ENCODE measurements at regions not wholly inside any gene's neighbourhood (a gene's known extent, or its start where the extent isn't known, plus 50 kb on each side); places are given as distances from the start of the nearest gene placed in this dataset.

DNA sequence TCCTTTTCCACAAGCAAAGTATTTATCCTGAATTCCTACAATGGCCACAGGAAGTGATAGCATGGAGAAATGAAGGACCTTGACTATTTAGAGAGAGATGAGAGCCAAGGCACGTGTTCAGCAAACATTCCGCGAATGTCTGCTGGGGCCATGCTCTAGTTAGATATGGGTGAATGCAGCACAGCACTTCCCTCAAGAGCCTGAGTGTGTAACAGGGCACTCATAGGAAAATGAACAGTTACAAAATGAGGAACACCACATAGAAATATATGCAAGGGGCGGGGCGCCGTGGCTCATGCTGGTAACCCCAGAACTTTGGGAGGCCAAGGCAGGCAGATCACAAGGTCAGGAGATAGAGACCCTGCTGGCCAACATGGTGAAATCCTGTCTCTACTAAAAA is 406.9 kb downstream of the NR2F2 start:
- TF ChIP-seq ZC3H10 (CRISPR knock-in tag; IDR thresholded peaks at IDR 0.05) (no peak), ARNTL (CRISPR knock-in tag; IDR thresholded peaks at IDR 0.05; ENCODE audit: borderline replicate concordance, low read depth) (no peak), BACH2 (CRISPR knock-in tag; IDR thresholded peaks at IDR 0.05; ENCODE audit: borderline replicate concordance) (no peak), PPARA (CRISPR knock-in tag; IDR thresholded peaks at IDR 0.05; ENCODE audit: borderline replicate concordance) (no peak), ZNF70 (CRISPR knock-in tag; IDR thresholded peaks at IDR 0.05) (no peak), OSR1 (CRISPR knock-in tag; IDR thresholded peaks at IDR 0.05) (no peak)
- TF ChIP-seq, protein P1, sequence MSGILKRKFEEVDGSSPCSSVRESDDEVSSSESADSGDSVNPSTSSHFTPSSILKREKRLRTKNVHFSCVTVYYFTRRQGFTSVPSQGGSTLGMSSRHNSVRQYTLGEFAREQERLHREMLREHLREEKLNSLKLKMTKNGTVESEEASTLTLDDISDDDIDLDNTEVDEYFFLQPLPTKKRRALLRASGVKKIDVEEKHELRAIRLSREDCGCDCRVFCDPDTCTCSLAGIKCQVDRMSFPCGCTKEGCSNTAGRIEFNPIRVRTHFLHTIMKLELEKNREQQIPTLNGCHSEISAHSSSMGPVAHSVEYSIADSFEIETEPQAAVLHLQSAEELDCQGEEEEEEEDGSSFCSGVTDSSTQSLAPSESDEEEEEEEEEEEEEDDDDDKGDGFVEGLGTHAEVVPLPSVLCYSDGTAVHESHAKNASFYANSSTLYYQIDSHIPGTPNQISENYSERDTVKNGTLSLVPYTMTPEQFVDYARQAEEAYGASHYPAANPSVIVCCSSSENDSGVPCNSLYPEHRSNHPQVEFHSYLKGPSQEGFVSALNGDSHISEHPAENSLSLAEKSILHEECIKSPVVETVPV (CRISPR knock-in tag; IDR thresholded peaks at IDR 0.05) = no peak
- TF ChIP-seq, protein P2, sequence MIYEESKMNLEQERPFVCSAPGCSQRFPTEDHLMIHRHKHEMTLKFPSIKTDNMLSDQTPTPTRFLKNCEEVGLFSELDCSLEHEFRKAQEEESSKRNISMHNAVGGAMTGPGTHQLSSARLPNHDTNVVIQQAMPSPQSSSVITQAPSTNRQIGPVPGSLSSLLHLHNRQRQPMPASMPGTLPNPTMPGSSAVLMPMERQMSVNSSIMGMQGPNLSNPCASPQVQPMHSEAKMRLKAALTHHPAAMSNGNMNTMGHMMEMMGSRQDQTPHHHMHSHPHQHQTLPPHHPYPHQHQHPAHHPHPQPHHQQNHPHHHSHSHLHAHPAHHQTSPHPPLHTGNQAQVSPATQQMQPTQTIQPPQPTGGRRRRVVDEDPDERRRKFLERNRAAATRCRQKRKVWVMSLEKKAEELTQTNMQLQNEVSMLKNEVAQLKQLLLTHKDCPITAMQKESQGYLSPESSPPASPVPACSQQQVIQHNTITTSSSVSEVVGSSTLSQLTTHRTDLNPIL (CRISPR knock-in tag; IDR thresholded peaks at IDR 0.05; ENCODE audit: low read depth) = no peak
- TF ChIP-seq, protein P3, sequence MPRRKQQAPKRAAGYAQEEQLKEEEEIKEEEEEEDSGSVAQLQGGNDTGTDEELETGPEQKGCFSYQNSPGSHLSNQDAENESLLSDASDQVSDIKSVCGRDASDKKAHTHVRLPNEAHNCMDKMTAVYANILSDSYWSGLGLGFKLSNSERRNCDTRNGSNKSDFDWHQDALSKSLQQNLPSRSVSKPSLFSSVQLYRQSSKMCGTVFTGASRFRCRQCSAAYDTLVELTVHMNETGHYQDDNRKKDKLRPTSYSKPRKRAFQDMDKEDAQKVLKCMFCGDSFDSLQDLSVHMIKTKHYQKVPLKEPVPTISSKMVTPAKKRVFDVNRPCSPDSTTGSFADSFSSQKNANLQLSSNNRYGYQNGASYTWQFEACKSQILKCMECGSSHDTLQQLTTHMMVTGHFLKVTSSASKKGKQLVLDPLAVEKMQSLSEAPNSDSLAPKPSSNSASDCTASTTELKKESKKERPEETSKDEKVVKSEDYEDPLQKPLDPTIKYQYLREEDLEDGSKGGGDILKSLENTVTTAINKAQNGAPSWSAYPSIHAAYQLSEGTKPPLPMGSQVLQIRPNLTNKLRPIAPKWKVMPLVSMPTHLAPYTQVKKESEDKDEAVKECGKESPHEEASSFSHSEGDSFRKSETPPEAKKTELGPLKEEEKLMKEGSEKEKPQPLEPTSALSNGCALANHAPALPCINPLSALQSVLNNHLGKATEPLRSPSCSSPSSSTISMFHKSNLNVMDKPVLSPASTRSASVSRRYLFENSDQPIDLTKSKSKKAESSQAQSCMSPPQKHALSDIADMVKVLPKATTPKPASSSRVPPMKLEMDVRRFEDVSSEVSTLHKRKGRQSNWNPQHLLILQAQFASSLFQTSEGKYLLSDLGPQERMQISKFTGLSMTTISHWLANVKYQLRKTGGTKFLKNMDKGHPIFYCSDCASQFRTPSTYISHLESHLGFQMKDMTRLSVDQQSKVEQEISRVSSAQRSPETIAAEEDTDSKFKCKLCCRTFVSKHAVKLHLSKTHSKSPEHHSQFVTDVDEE (CRISPR knock-in tag; IDR thresholded peaks at IDR 0.05) = no peak

All from SK-N-SH treated with all-trans-retinoic acid at 6 μM for 48 hours (cell line).